ENCODE measurements at regions not wholly inside any gene's neighbourhood (a gene's known extent, or its start where the extent isn't known, plus 50 kb on each side); places are given as distances from the start of the nearest gene placed in this dataset.

DNA sequence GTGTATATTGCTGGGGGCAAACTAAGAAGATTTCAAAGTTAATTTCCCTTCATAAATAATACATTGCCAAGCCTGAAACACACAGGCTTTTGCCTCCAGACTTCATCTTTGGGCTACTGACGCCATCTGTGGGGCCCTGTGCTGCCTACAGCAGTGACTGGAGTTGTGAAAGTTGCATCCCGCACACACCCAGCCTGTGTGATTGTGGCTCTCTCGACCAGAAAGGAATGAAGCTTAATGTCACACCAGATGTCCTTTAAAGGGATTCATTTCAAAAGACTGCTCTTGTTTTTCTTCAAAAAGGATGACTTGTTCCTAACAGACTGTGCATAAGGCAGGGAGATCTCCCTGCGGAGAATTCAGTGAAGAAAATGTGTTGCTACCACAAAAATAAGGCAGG, 210.5 kb downstream of the FAM181B start:
- in situ Hi-C loops (cut with MboI) = no loop called here

More for the DNA sequence above, 210.5 kb downstream of the FAM181B start:
- no peak overlapping the region for H3K4me3 ChIP-seq
- ChIA-PET SMC1A (ENCODE audit: uncharacterized antibody, unreplicated experiment) (no interaction called here), POLR2A (no interaction called here), RAD21 (ENCODE audit: unreplicated experiment) (no interaction called here), CTCF (no interaction called here)
- H2AFZ ChIP-seq (ENCODE audit: control insufficient read depth, low read depth, low read length) = no peak overlapping the region
- ATAC-seq = no peak
- no peak overlapping the region for H3K27ac ChIP-seq (ENCODE audit: control insufficient read depth, insufficient read depth)
- H3K27me3 ChIP-seq (replicated peaks in 1 of 2; ENCODE audit: control insufficient read depth in 2 of 2, insufficient read depth in 2 of 2, low read length in 1 of 2) = no peaks in the 10 kb centered on the region
- no peak for DNase-seq (ENCODE audit: low read depth, low spot score)
- H3K4me2 ChIP-seq (ENCODE audit: control insufficient read depth, insufficient read depth) = no peak overlapping the region
- intact Hi-C loops (cut with micrococcal nuclease; ENCODE audit: unreplicated experiment) = no loop called here
- no peak for FAIRE-seq
- WGBS (ENCODE audit: insufficient coverage, insufficient replicate concordance, low lambda C conversion rate, missing lambda C conversion rate) = 22% methylated on average over 4 of the region's 4 CpGs
- no peaks in the 10 kb centered on the region for H4K20me1 ChIP-seq (ENCODE audit: control insufficient read depth, insufficient read depth)
- no peaks in the 10 kb centered on the region for H3K4me1 ChIP-seq (ENCODE audit: control insufficient read depth, insufficient read depth, low read length)
- TF ChIP-seq, protein P1, sequence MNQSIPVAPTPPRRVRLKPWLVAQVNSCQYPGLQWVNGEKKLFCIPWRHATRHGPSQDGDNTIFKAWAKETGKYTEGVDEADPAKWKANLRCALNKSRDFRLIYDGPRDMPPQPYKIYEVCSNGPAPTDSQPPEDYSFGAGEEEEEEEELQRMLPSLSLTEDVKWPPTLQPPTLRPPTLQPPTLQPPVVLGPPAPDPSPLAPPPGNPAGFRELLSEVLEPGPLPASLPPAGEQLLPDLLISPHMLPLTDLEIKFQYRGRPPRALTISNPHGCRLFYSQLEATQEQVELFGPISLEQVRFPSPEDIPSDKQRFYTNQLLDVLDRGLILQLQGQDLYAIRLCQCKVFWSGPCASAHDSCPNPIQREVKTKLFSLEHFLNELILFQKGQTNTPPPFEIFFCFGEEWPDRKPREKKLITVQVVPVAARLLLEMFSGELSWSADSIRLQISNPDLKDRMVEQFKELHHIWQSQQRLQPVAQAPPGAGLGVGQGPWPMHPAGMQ (IDR thresholded peaks at IDR 0.05; ENCODE audit: borderline replicate concordance) = no peak
- TF ChIP-seq BMI1 (IDR thresholded peaks at IDR 0.05; ENCODE audit: borderline replicate concordance) (no peak), BRCA1 (IDR thresholded peaks at IDR 0.05; ENCODE audit: low read depth, low read length) (no peak), PAX5 (IDR thresholded peaks at IDR 0.05; ENCODE audit: borderline replicate concordance, low read depth, low read length) (no peak), JUNB (IDR thresholded peaks at IDR 0.05) (no peak), NFIC (IDR thresholded peaks at IDR 0.05; ENCODE audit: low read depth, low read length) (no peak), ETV6 (conservative IDR thresholded peaks at IDR 0.05 in 1 of 2, IDR thresholded peaks at IDR 0.05 in 1 of 2; ENCODE audit: borderline replicate concordance in 1 of 2, low read depth in 1 of 2) (no peak), POLR2A (IDR thresholded peaks at IDR 0.05; ENCODE audit: low read depth, low read length) (no peak), RCOR1 (conservative IDR thresholded peaks at IDR 0.05; ENCODE audit: low read depth, low read length) (no peak), CBX5 (IDR thresholded peaks at IDR 0.05; ENCODE audit: low read depth) (no peak), HDAC6 (IDR thresholded peaks at IDR 0.05; ENCODE audit: unreplicated experiment) (no peak)
- TF ChIP-seq, protein P2, sequence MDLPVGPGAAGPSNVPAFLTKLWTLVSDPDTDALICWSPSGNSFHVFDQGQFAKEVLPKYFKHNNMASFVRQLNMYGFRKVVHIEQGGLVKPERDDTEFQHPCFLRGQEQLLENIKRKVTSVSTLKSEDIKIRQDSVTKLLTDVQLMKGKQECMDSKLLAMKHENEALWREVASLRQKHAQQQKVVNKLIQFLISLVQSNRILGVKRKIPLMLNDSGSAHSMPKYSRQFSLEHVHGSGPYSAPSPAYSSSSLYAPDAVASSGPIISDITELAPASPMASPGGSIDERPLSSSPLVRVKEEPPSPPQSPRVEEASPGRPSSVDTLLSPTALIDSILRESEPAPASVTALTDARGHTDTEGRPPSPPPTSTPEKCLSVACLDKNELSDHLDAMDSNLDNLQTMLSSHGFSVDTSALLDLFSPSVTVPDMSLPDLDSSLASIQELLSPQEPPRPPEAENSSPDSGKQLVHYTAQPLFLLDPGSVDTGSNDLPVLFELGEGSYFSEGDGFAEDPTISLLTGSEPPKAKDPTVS (IDR thresholded peaks at IDR 0.05; ENCODE audit: low read depth, low read length) = no peak
- TF ChIP-seq, protein P3, sequence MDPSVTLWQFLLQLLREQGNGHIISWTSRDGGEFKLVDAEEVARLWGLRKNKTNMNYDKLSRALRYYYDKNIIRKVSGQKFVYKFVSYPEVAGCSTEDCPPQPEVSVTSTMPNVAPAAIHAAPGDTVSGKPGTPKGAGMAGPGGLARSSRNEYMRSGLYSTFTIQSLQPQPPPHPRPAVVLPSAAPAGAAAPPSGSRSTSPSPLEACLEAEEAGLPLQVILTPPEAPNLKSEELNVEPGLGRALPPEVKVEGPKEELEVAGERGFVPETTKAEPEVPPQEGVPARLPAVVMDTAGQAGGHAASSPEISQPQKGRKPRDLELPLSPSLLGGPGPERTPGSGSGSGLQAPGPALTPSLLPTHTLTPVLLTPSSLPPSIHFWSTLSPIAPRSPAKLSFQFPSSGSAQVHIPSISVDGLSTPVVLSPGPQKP (IDR thresholded peaks at IDR 0.05; ENCODE audit: low read depth, low read length) = no peak
- H3K36me3 ChIP-seq (ENCODE audit: control insufficient read depth in 2 of 2, insufficient read depth in 2 of 2, low read length in 1 of 2) = no peaks in the 10 kb centered on the region
- no peaks in the 10 kb centered on the region for H3K9me3 ChIP-seq (replicated peaks; ENCODE audit: control insufficient read depth, insufficient read depth, low read length)
- no peaks in the 10 kb centered on the region for H3K79me2 ChIP-seq (ENCODE audit: control insufficient read depth, insufficient read depth, low read length)
- no peak overlapping the region for H3K9ac ChIP-seq (ENCODE audit: control insufficient read depth, insufficient read depth, low read length)
- BruUV-seq (replicated peaks) = no TSS peak
